Left ventricle myocardium inferior (tissue), 1 donor: ENCODE measurements at regions not wholly inside any gene's neighbourhood (a gene's known extent, or its start where the extent isn't known, plus 50 kb on each side); places are given as distances from the start of the nearest gene placed in this dataset.

ENCODE experiments used
- DNase-seq: peaks from one replicate; pipeline ENCODE4 v3.0.0-alpha.2; 2020
- H3K27ac ChIP-seq: fragments of 200-600 bp; replicated peaks from 2 replicates; pipeline ENCODE4 v1.8.0; 2021
- H3K27me3 ChIP-seq: fragments of 200-600 bp; 2 replicates; pipeline ENCODE4 v1.8.0; 2021; ENCODE audit warnings: low read depth
- H3K36me3 ChIP-seq: fragments of 200-600 bp; 2 replicates; pipeline ENCODE4 v1.8.0; 2021
- H3K4me1 ChIP-seq: fragments of 200-600 bp; 2 replicates; pipeline ENCODE4 v1.8.0; 2021
- H3K4me3 ChIP-seq: fragments of 200-600 bp; 2 replicates; pipeline ENCODE4 v1.8.0; 2021; ENCODE audit warnings: mild to moderate bottlenecking, moderate library complexity
- H3K9me3 ChIP-seq: fragments of 200-600 bp; replicated peaks from 2 replicates; pipeline ENCODE4 v1.8.0; 2021
- CTCF ChIP-seq: fragments of 200-600 bp; IDR thresholded peaks from 2 replicates; pipeline ENCODE4 v1.8.0; 2021; ENCODE audit warnings: antibody characterized with exemption, mild to moderate bottlenecking, borderline replicate concordance
- intact Hi-C: fragments of 100-400 bp; cut with micrococcal nuclease; formaldehyde crosslinking; loops from one replicate; pipeline ENCODE4 v1.11.0; 2022
- donor health status: DM: no; HTN: yes; CAD: no; lungs with severe emphysema.

DNA sequence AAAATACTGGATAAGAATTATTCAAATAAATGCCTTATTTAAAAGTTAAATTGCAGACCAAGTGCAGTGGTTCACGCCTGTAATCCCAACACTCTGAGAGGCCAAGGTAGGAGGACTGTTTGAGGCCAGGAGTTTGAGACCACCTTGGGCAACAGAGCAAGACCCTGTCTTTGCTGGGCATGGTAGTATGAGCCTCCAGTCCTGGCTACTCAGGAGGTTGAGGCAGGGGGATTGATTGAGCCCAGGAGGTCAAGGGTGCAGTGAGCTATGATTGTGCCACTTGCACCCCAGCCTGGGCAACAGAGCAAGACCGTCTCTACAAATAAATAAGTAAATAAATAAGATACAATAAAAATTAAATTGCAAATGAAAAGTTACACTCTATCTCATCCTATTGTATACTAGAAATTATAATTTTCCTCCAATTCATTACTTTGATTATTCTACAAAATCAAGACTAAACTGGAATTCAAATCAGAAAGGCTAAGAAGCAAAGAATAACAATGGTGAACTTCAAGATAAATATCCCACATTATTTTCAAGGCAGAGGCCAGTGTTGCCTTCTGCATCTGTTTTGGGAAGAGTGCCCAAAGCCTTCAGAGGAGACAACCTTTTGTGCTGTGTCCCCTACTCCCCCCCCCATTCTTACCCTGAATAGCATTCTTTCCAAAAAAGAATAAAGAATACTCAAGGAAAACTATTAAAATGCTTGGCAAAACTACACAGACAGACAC is 73.3 kb upstream of the IRF2BP2 start:
- Histone ChIP-seq H3K27me3 (no peaks in the 10 kb centered on the region), H3K36me3 (no peaks in the 10 kb centered on the region), H3K4me3 (no peak overlapping the region), H3K9me3 (peaks cover 10% of the 10 kb centered on the region), H3K4me1 (peaks cover 14% of the 10 kb centered on the region), H3K27ac (peak overlapping the region; percentile 80)
- TF ChIP-seq CTCF = no peak
- no peak for DNase-seq
- intact Hi-C loops = no loop called here

DNA sequence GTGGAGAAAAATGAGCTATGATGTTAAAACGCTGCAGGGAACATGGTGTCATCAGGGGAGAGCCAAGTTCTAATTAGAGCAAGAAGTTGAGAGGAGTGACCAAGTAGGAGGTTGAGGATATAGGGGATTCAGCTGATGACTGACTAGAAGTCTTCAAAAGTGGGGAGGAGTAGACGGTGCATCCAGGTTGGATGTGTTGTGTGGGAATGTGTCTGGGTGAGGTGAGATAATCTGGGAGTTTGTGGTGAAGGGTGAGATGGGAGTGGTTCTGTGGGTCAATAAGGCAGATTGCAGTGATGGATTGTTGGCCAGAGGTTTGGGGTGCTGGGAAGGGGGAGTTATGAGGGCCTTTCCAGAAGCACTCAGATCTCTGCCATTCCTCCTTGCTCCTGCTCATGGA is 72.0 kb upstream of the IRF2BP2 start:
- H3K27me3 ChIP-seq = no peaks in the 10 kb centered on the region
- intact Hi-C loops = no loop called here
- H3K36me3 ChIP-seq = no peaks in the 10 kb centered on the region
- no peak overlapping the region for H3K4me3 ChIP-seq
- no peak overlapping the region for H3K27ac ChIP-seq
- H3K4me1 ChIP-seq = peaks cover 14% of the 10 kb centered on the region
- no peak for TF ChIP-seq CTCF
- DNase-seq = no peak
- H3K9me3 ChIP-seq = peaks cover 10% of the 10 kb centered on the region

GRCh38 chr1:234681065-234681464 is 71.1 kb upstream of the IRF2BP2 start:
- H3K4me3 ChIP-seq = no peak overlapping the region
- TF ChIP-seq CTCF = no peak
- H3K9me3 ChIP-seq = peaks cover 5% of the 10 kb centered on the region
- intact Hi-C loops = no loop called here
- no peak overlapping the region for H3K27ac ChIP-seq
- H3K36me3 ChIP-seq = no peaks in the 10 kb centered on the region
- no peaks in the 10 kb centered on the region for H3K27me3 ChIP-seq
- peaks cover 23% of the 10 kb centered on the region for H3K4me1 ChIP-seq
- DNase-seq = no peak

- intact Hi-C loops = no loop called here
- TF ChIP-seq CTCF = no peak
Measured at GRCh38 chr1:234680331-234680904, 70.4 kb upstream of the IRF2BP2 start.

DNA sequence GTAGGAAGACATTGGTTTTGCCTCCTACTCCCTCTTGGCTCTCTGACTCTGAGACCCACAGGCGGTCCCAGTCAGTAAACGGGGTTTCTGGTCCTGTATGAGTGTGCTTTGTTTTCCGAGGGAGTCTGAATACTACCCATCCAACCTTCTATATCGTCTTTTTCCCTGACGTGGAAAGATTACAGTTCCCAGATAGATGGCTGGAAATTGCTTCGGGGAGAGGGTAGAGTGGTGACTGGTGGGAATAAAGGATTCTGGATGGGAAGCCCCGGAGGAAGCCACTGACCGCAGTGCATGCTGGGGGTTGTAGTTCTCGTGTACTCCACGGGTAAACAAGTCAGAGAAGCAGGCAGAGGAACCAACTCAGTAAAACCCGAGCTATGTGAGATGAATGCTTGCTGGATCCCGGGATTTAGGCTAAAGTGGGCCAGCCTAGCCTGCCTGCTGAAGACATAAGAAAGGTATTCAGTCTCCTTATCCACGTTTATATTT is 66.2 kb upstream of the IRF2BP2 start:
- intact Hi-C loops = no loop called here
- no peak for TF ChIP-seq CTCF
- no peaks in the 10 kb centered on the region for H3K27me3 ChIP-seq
- H3K4me1 ChIP-seq = peaks cover 13% of the 10 kb centered on the region
- no peaks in the 10 kb centered on the region for H3K36me3 ChIP-seq
- peak overlapping the region; percentile 64 for H3K4me3 ChIP-seq
- no peaks in the 10 kb centered on the region for H3K9me3 ChIP-seq
- H3K27ac ChIP-seq = peak overlapping the region; percentile 70
- DNase-seq = peak; percentile 88

More at GRCh38 chr1:234680331-234680904, 70.4 kb upstream of the IRF2BP2 start:
- DNase-seq = no peak
- Histone ChIP-seq H3K36me3 (no peaks in the 10 kb centered on the region), H3K27ac (no peak overlapping the region), H3K4me3 (no peak overlapping the region), H3K27me3 (no peaks in the 10 kb centered on the region), H3K9me3 (no peaks in the 10 kb centered on the region), H3K4me1 (peaks cover 28% of the 10 kb centered on the region)
